SH-SY5Y (cell line): ENCODE measurements at regions not wholly inside any gene's neighbourhood (a gene's known extent, or its start where the extent isn't known, plus 50 kb on each side); places are given as distances from the start of the nearest gene placed in this dataset.

Experiments used
- GATA2 ChIP-seq: IDR thresholded peaks from 2 replicates; pipeline ENCODE4 v1.6.1; 2011; ENCODE audit warnings: mild to moderate bottlenecking, low read depth, low read length
- GATA3 ChIP-seq: IDR thresholded peaks from 2 replicates; pipeline ENCODE4 v1.6.1; 2011; ENCODE audit warnings: low read depth, mild to moderate bottlenecking, low read length, moderate library complexity

- TF ChIP-seq GATA2 (no peak), GATA3 (no peak)
These were observed 1164.7 kb upstream of the CDH8 start for GRCh38 chr16:63200940-63201339.
